Lower lobe of right lung (tissue), 2 donors: ENCODE measurements at regions not wholly inside any gene's neighbourhood (a gene's known extent, or its start where the extent isn't known, plus 50 kb on each side); places are given as distances from the start of the nearest gene placed in this dataset.
A peak's percentile ranks its signal among the peaks of the same experiment; 100 is the strongest.
"Not testable (repeated sequence)": the region's sequence is repeated elsewhere in the genome, so short reads cannot be mapped to it uniquely, and the experiment has no call there.

Experiments
- ATAC-seq, 2 donors: fragments of 200-7000 bp; cut with Tn5 transposase; one replicate each; pipeline ENCODE4 v1.9.1; 2020 to 2022; ENCODE audit warnings: mild to moderate bottlenecking in 2 of 2, moderate library complexity in 2 of 2
- DNase-seq: peaks from one replicate; pipeline ENCODE4 v3.0.0-alpha.2; 2020
- H3K27ac ChIP-seq: fragments of 200-600 bp; one replicate; pipeline ENCODE4 v1.8.0; 2022
- H3K27me3 ChIP-seq: fragments of 200-600 bp; one replicate; pipeline ENCODE4 v1.8.0; 2022; ENCODE audit warnings: low read depth
- H3K36me3 ChIP-seq: fragments of 200-600 bp; one replicate; pipeline ENCODE4 v1.8.0; 2022; ENCODE audit warnings: mild to moderate bottlenecking
- H3K4me1 ChIP-seq: fragments of 200-600 bp; one replicate; pipeline ENCODE4 v1.8.0; 2022
- H3K4me3 ChIP-seq: fragments of 200-600 bp; one replicate; pipeline ENCODE4 v1.8.0; 2022; ENCODE audit warnings: mild to moderate bottlenecking
- H3K9me3 ChIP-seq: fragments of 200-600 bp; one replicate; pipeline ENCODE4 v1.8.0; 2022
- intact Hi-C: fragments of 100-400 bp; cut with DNase I; formaldehyde crosslinking; loops from one replicate; pipeline ENCODE4 v1.11.0; 2022
- TF ChIP-seq, protein P1 (sequence below): fragments of 200-600 bp; IDR thresholded peaks from one replicate; pipeline ENCODE4 v1.8.0; 2022; ENCODE audit warnings: antibody characterized with exemption, mild to moderate bottlenecking
- donor health status: DM: no; HTN: yes; CAD: no; lungs with severe emphysema.

DNA sequence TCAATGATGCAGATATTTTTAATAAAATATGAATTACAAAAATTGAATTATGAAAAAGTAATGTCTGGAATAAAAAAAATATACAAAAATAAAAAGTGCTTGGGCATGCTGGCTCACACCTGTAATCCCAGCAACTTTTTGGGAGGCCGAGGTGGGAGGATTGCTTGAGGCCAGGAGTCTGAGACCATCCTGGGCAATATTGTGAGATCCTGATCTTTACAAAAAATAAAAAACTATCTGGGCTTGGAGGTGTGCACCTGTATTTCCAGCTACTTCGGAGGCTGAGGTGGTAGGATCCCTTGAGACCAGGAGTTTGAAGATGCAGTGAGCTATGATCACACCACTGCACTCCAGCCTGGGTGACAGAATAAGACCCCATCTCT is 141.8 kb downstream of the NPIPB5 start:
- DNase-seq, result no peak
- no peak overlapping the region for H3K27ac ChIP-seq
- TF ChIP-seq, protein P1, sequence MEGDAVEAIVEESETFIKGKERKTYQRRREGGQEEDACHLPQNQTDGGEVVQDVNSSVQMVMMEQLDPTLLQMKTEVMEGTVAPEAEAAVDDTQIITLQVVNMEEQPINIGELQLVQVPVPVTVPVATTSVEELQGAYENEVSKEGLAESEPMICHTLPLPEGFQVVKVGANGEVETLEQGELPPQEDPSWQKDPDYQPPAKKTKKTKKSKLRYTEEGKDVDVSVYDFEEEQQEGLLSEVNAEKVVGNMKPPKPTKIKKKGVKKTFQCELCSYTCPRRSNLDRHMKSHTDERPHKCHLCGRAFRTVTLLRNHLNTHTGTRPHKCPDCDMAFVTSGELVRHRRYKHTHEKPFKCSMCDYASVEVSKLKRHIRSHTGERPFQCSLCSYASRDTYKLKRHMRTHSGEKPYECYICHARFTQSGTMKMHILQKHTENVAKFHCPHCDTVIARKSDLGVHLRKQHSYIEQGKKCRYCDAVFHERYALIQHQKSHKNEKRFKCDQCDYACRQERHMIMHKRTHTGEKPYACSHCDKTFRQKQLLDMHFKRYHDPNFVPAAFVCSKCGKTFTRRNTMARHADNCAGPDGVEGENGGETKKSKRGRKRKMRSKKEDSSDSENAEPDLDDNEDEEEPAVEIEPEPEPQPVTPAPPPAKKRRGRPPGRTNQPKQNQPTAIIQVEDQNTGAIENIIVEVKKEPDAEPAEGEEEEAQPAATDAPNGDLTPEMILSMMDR, result no peak
- H3K4me3 ChIP-seq, result no peak overlapping the region
- H3K9me3 ChIP-seq, result no peaks in the 10 kb centered on the region
- peaks cover 20% of the 10 kb centered on the region for H3K27me3 ChIP-seq
- no peaks in the 10 kb centered on the region for H3K36me3 ChIP-seq
- no peaks in the 10 kb centered on the region for H3K4me1 ChIP-seq
- intact Hi-C loops, result no loop called here
- ATAC-seq, result no peak

DNA sequence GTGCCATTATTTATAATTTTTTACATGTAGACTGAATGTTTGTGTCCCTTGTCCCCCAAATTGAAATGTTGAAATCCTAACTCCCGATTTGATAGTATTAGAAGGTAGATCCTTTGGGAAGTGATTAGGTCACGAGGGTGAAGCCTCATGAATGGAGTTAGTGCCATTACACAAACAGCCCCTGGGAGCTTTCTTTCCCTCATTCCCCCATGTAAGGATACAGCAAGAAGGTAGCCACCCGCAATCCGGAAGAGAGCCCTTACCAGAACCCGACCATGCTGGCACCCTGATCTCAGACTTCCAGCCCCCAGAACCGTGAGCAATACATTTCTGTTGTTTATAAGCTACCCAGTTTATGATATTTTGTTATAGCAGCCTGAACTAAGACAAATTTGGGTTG is 143.2 kb downstream of the NPIPB5 start:
- DNase-seq (no peak), ATAC-seq (no peak)
- Histone ChIP-seq H3K4me1 (no peaks in the 10 kb centered on the region), H3K4me3 (no peak overlapping the region), H3K27ac (no peak overlapping the region), H3K9me3 (no peaks in the 10 kb centered on the region), H3K27me3 (peaks cover 16% of the 10 kb centered on the region), H3K36me3 (no peaks in the 10 kb centered on the region)
- TF ChIP-seq, protein P1, result no peak
- intact Hi-C loops, result no loop called here

DNA sequence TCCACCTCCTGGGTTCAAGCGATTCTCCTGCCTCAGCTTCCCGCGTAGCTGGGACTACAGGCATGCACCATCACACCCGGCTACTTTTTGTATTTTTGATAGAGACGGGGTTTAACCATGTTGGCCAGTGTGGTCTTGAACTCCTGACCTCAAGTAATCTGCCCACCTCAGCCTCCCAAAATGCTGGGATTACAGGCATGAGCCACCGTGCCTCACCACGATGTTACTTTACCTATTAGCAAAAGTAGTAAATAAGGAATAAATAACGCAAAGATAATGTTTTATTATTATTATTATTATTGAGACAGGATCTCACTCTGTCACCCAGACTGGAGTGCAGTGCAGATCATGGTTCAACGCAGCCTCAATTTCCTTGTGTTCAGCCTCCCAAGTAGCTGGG is 145.9 kb downstream of the NPIPB5 start:
- H3K4me3 ChIP-seq, H3K4me1 ChIP-seq, H3K36me3 ChIP-seq, intact Hi-C loops, H3K27ac ChIP-seq, ATAC-seq, H3K9me3 ChIP-seq, DNase-seq: not testable (repeated sequence)
- H3K27me3 ChIP-seq, result peaks cover 12% of the 10 kb centered on the region

DNA sequence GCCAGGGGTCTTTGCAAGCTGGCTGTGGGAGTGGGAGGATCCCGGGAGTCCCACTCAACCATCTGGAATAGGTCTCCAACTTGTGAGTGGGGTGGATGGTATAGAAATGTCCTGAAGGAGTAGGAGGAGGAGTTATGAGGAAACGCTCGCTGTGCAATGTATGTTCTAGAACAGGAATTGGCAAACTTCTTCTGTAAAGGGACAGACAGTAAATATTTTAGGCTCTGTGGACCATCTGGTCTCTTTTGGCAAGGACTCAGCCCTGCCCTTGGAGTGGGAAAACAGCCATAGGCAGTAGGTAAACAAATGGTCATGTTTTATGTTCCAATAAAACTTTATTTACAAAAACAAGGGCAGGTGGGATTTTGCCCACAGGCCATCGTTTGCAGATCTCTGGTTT is 149.2 kb downstream of the NPIPB5 start:
- H3K27ac ChIP-seq, result no peak overlapping the region
- DNase-seq, result no peak
- H3K9me3 ChIP-seq, result no peaks in the 10 kb centered on the region
- intact Hi-C loops, result no loop called here
- peaks cover 9% of the 10 kb centered on the region for H3K27me3 ChIP-seq
- no peaks in the 10 kb centered on the region for H3K4me1 ChIP-seq
- TF ChIP-seq, protein P1, result no peak
- no peak overlapping the region for H3K4me3 ChIP-seq
- peak in 1 of 2 donors; percentile 18 for ATAC-seq
- no peaks in the 10 kb centered on the region for H3K36me3 ChIP-seq

DNA sequence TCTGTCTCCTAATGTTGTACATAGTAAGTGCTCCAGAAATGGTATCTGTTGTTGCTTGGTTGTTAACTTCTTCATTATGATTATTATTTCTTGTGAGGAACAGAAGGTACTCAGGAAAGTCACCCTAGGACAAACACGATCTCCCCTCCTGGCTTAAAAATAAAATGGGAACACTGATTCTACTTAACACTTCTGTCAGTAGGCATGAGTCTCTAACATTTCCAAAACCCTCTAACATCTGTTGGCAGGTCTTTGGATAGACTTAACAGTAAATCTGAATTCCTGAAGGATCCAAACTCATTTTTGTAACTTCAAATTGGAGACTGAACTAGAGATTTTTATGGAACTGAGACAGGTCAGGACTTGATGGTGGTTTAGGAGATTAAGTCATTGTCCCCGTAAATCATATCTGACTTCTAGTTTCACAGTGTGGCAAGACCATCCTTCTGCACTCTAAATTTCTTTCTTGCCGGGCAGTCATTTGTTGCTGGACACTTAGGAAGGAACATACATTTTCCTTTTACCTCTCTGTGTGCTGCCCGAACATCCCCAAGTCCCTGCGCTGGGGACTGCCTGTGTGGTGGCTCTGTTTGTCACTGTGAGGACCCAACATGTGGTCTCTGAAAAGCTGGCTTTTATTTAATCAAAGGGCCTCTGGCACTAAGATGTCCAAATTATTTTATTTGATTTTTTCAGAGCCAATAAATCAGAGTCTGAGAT is 149.9 kb downstream of the NPIPB5 start:
- Histone ChIP-seq H3K4me1 (no peaks in the 10 kb centered on the region), H3K4me3 (no peak overlapping the region), H3K36me3 (no peaks in the 10 kb centered on the region), H3K27ac (no peak overlapping the region), H3K27me3 (peaks cover 9% of the 10 kb centered on the region), H3K9me3 (no peaks in the 10 kb centered on the region)
- DNase-seq (no peak), ATAC-seq (no peak)
- intact Hi-C loops, result no loop called here
- TF ChIP-seq, protein P1, result no peak

DNA sequence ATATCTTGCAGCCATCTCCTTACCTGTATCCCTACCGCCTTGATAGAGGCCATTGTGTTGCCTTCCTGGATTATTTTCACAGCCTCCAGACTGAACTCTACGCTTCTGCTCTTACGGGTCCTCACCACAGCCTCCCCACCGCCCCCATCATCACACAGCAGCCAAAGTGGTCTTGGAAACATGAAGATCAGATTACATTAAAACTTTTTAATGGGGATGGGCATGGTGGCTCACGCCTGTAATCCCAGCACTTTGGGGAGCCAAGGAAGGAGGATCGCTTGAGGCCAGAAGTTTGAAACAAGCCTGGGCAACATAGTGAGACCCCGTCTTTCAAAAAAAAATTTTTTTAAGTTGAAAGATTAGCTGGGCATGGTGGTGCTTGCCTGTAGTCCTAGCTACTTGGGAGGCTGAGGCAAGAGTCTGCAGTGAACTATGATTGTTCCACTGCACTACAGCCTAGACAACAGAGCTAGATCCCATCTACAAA is 150.5 kb downstream of the NPIPB5 start:
- no peak overlapping the region for H3K27ac ChIP-seq
- ATAC-seq (no peak), DNase-seq (no peak)
- no peaks in the 10 kb centered on the region for H3K9me3 ChIP-seq
- H3K27me3 ChIP-seq, result peaks cover 9% of the 10 kb centered on the region
- intact Hi-C loops, result no loop called here
- H3K4me3 ChIP-seq, result no peak overlapping the region
- TF ChIP-seq, protein P1, result no peak
- H3K4me1 ChIP-seq, result no peaks in the 10 kb centered on the region
- no peaks in the 10 kb centered on the region for H3K36me3 ChIP-seq

DNA sequence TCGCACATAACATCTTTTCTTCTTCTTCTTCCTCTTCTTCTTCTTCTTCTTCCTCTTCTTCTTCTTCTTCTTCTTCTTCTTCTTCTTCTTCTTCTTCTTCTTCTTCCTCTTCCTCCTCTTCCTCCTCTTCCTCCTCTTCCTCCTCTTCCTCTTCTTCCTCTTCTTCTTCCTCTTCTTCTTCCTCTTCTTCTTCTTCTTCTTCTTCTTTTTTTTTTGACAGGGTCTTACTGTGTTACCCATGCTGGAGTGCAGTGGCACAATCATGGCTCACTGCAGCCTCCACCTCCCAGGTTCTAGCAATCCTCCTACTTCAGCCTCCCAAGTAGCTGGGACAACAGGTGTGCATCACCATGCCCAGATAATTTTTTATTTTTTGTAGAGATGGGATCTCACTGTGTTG is 151.0 kb upstream of the HS3ST2 start:
- ATAC-seq, H3K9me3 ChIP-seq, H3K36me3 ChIP-seq, H3K27ac ChIP-seq, DNase-seq, H3K4me1 ChIP-seq, intact Hi-C loops, H3K4me3 ChIP-seq, H3K27me3 ChIP-seq: not testable (repeated sequence)
